ENCODE measurements at regions not wholly inside any gene's neighbourhood (a gene's known extent, or its start where the extent isn't known, plus 50 kb on each side); places are given as distances from the start of the nearest gene placed in this dataset.

GRCh38 chr5:164000241-164000640 is 494.8 kb downstream of the MAT2B start:
- TF ChIP-seq MYBL2 (CRISPR knock-in tag; IDR thresholded peaks at IDR 0.05) (no peak), RELA (CRISPR knock-in tag; IDR thresholded peaks at IDR 0.05; ENCODE audit: borderline replicate concordance) (no peak), CTCF (IDR thresholded peaks at IDR 0.05) (no peak), JUN (CRISPR knock-in tag; IDR thresholded peaks at IDR 0.05) (no peak), AFF4 (CRISPR knock-in tag; IDR thresholded peaks at IDR 0.05; ENCODE audit: borderline replicate concordance) (no peak), USF2 (CRISPR knock-in tag; IDR thresholded peaks at IDR 0.05) (no peak)
